Smooth muscle cell (in vitro differentiated cells): ENCODE measurements at regions not wholly inside any gene's neighbourhood (a gene's known extent, or its start where the extent isn't known, plus 50 kb on each side); places are given as distances from the start of the nearest gene placed in this dataset.

ENCODE experiments used
- DNase-seq: peaks from one replicate; lab custom pipeline; 2025; ENCODE audit not compliant: unreplicated experiment; lab: John Stamatoyannopoulos, UW
- H2AFZ ChIP-seq: fragments of 200-600 bp; sonication (generic); 2 replicates; pipeline ENCODE4 v1.6.0; 2016; ENCODE audit warnings: antibody characterized with exemption, low read depth, mild to moderate bottlenecking
- H3F3A ChIP-seq: fragments of 200-600 bp; sonication (generic); 2 replicates; pipeline ENCODE4 v1.6.0; 2017; ENCODE audit warnings: antibody characterized with exemption, low read depth
- H3K27ac ChIP-seq: fragments of 200-600 bp; sonication (generic); 2 replicates; pipeline ENCODE4 v1.5.1; 2016; ENCODE audit warnings: low read depth, mild to moderate bottlenecking
- H3K27me3 ChIP-seq: fragments of 200-600 bp; sonication (generic); 2 replicates; pipeline ENCODE4 v1.6.1; 2016; ENCODE audit warnings: low read depth, mild to moderate bottlenecking
- H3K36me3 ChIP-seq: fragments of 200-600 bp; sonication (generic); 2 replicates; pipeline ENCODE4 v1.5.1; 2016; ENCODE audit warnings: low read depth
- H3K4me1 ChIP-seq: fragments of 200-600 bp; sonication (generic); 2 replicates; pipeline ENCODE4 v1.5.1; 2016; ENCODE audit warnings: low read depth
- H3K4me2 ChIP-seq: fragments of 200-600 bp; sonication (generic); 2 replicates; pipeline ENCODE4 v1.6.0; 2016; ENCODE audit warnings: mild to moderate bottlenecking
- H3K4me3 ChIP-seq: fragments of 200-600 bp; sonication (generic); 2 replicates; pipeline ENCODE4 v1.5.1; 2016; ENCODE audit warnings: mild to moderate bottlenecking
- H3K79me2 ChIP-seq: fragments of 200-600 bp; sonication (generic); 2 replicates; pipeline ENCODE4 v1.6.0; 2016; ENCODE audit warnings: low read depth, mild to moderate bottlenecking
- H3K9ac ChIP-seq: fragments of 200-600 bp; sonication (generic); 2 replicates; pipeline ENCODE4 v1.6.0; 2016; ENCODE audit warnings: low read depth
- H3K9me3 ChIP-seq: fragments of 200-600 bp; sonication (generic); replicated peaks from 2 replicates; pipeline ENCODE4 v1.5.1; 2016; ENCODE audit warnings: low read depth
- H4K20me1 ChIP-seq: fragments of 200-600 bp; sonication (generic); 2 replicates; pipeline ENCODE4 v1.6.0; 2016; ENCODE audit warnings: low read depth
- WGBS: methylation state at CpG from one replicate; pipeline ENCODE4 v1.1.7; 2016; ENCODE audit warnings: low lambda C conversion rate; 5-methylcytosine and 5-hydroxymethylcytosine counted together
- TF ChIP-seq, protein P1 (sequence below): fragments of 200-600 bp; sonication (generic); IDR thresholded peaks from 2 replicates; pipeline ENCODE4 v1.5.1; 2017; ENCODE audit warnings: borderline replicate concordance, mild to moderate bottlenecking, antibody characterized with exemption; ENCODE audit not compliant: insufficient read depth, poor library complexity, severe bottlenecking

DNA sequence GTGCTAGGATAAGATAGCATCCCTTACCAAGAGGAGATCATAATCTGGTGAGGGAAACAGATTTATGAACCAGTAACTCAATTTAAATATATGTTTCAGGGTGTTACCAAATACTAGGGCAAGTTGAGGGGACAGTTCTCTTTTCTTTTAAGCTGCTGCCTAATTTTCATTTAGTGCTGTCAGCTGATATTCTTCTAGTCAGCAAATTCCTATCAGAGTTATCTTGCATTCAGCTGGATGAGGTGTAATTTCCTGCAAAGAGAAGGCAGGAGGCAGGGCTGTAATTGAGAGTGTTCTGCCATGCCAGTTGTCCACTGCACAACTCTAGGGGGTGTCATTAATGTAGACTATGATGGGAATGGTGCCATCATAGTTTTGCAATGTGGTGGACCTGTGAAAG is 141.3 kb upstream of the LHCGR start:
- no peak overlapping the region for H3K4me3 ChIP-seq
- TF ChIP-seq, protein P1, sequence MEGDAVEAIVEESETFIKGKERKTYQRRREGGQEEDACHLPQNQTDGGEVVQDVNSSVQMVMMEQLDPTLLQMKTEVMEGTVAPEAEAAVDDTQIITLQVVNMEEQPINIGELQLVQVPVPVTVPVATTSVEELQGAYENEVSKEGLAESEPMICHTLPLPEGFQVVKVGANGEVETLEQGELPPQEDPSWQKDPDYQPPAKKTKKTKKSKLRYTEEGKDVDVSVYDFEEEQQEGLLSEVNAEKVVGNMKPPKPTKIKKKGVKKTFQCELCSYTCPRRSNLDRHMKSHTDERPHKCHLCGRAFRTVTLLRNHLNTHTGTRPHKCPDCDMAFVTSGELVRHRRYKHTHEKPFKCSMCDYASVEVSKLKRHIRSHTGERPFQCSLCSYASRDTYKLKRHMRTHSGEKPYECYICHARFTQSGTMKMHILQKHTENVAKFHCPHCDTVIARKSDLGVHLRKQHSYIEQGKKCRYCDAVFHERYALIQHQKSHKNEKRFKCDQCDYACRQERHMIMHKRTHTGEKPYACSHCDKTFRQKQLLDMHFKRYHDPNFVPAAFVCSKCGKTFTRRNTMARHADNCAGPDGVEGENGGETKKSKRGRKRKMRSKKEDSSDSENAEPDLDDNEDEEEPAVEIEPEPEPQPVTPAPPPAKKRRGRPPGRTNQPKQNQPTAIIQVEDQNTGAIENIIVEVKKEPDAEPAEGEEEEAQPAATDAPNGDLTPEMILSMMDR: no peak
- no peak overlapping the region for H2AFZ ChIP-seq
- no peak overlapping the region for H3K4me2 ChIP-seq
- no peaks in the 10 kb centered on the region for H3K36me3 ChIP-seq
- no peak for DNase-seq
- no peaks in the 10 kb centered on the region for H3K9me3 ChIP-seq
- no peaks in the 10 kb centered on the region for H4K20me1 ChIP-seq
- H3F3A ChIP-seq: no peaks in the 10 kb centered on the region
- no peak overlapping the region for H3K9ac ChIP-seq
- H3K79me2 ChIP-seq: no peaks in the 10 kb centered on the region
- H3K27me3 ChIP-seq: peaks cover 11% of the 10 kb centered on the region
- peaks cover 9% of the 10 kb centered on the region for H3K4me1 ChIP-seq
- H3K27ac ChIP-seq: no peak overlapping the region

GRCh38 chr2:48890454-48891131 is 135.1 kb upstream of the LHCGR start:
- no peak overlapping the region for H3K4me2 ChIP-seq
- 85% methylated on average over 3 of the region's 3 CpGs for WGBS
- H3K4me1 ChIP-seq: no peaks in the 10 kb centered on the region
- H3K4me3 ChIP-seq: no peak overlapping the region
- H3K36me3 ChIP-seq: no peaks in the 10 kb centered on the region
- H3K79me2 ChIP-seq: no peaks in the 10 kb centered on the region
- no peaks in the 10 kb centered on the region for H3F3A ChIP-seq
- H3K27ac ChIP-seq: no peak overlapping the region
- H2AFZ ChIP-seq: no peak overlapping the region
- no peaks in the 10 kb centered on the region for H4K20me1 ChIP-seq
- H3K27me3 ChIP-seq: peaks cover 11% of the 10 kb centered on the region
- no peaks in the 10 kb centered on the region for H3K9me3 ChIP-seq
- H3K9ac ChIP-seq: no peak overlapping the region
- TF ChIP-seq, protein P1: no peak
- no peak for DNase-seq

- Histone ChIP-seq H2AFZ (no peak overlapping the region), H3K9ac (no peak overlapping the region), H3F3A (no peaks in the 10 kb centered on the region), H4K20me1 (no peaks in the 10 kb centered on the region), H3K79me2 (no peaks in the 10 kb centered on the region), H3K4me3 (no peak overlapping the region), H3K4me1 (no peaks in the 10 kb centered on the region), H3K36me3 (no peaks in the 10 kb centered on the region), H3K4me2 (no peak overlapping the region), H3K27me3 (peaks cover 4% of the 10 kb centered on the region), H3K9me3 (no peaks in the 10 kb centered on the region), H3K27ac (no peak overlapping the region)
- no peak for DNase-seq
- TF ChIP-seq, protein P1: no peak
- WGBS: 29% methylated on average over 3 of the region's 3 CpGs
These were observed 132.5 kb upstream of the LHCGR start for GRCh38 chr2:48888066-48888465.

GRCh38 chr2:48886919-48887318 is 131.4 kb upstream of the LHCGR start:
- H2AFZ ChIP-seq: no peak overlapping the region
- no peak for DNase-seq
- H3K36me3 ChIP-seq: no peaks in the 10 kb centered on the region
- no peak overlapping the region for H3K9ac ChIP-seq
- no peaks in the 10 kb centered on the region for H3F3A ChIP-seq
- H3K27ac ChIP-seq: no peak overlapping the region
- H3K27me3 ChIP-seq: peaks cover 3% of the 10 kb centered on the region
- TF ChIP-seq, protein P1: no peak
- WGBS: 88% methylated on average over 3 of the region's 3 CpGs
- H3K9me3 ChIP-seq: no peaks in the 10 kb centered on the region
- H3K79me2 ChIP-seq: no peaks in the 10 kb centered on the region
- H3K4me2 ChIP-seq: no peak overlapping the region
- H3K4me1 ChIP-seq: no peaks in the 10 kb centered on the region
- H3K4me3 ChIP-seq: no peak overlapping the region
- H4K20me1 ChIP-seq: no peaks in the 10 kb centered on the region
